ENCODE measurements at regions not wholly inside any gene's neighbourhood (a gene's known extent, or its start where the extent isn't known, plus 50 kb on each side); places are given as distances from the start of the nearest gene placed in this dataset.

DNA sequence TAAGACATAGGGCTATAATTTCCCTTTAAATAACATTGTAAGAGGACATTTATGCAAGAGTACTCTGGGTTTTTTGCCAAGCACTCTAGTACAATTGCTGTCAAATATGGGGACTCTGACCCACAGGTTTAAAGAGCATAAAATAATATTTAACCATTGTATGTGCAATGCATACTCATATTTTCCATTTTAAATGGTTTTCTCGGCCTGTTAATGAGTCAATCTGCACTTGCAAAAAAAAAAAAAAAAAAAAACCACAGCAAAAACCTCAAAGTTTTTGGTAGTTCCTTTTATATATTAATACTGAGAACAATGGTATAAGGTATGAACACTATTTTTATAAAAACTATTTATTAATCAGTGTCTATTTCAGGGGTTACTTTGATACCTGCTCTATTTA lies 304.0 kb upstream of the CBLB start:
- Histone ChIP-seq H3K27ac (no peak overlapping the region), H3K4me3 (no peak overlapping the region)
- TF ChIP-seq, protein P1, sequence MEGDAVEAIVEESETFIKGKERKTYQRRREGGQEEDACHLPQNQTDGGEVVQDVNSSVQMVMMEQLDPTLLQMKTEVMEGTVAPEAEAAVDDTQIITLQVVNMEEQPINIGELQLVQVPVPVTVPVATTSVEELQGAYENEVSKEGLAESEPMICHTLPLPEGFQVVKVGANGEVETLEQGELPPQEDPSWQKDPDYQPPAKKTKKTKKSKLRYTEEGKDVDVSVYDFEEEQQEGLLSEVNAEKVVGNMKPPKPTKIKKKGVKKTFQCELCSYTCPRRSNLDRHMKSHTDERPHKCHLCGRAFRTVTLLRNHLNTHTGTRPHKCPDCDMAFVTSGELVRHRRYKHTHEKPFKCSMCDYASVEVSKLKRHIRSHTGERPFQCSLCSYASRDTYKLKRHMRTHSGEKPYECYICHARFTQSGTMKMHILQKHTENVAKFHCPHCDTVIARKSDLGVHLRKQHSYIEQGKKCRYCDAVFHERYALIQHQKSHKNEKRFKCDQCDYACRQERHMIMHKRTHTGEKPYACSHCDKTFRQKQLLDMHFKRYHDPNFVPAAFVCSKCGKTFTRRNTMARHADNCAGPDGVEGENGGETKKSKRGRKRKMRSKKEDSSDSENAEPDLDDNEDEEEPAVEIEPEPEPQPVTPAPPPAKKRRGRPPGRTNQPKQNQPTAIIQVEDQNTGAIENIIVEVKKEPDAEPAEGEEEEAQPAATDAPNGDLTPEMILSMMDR (IDR thresholded peaks at IDR 0.05), result no peak
- no peak for DNase-seq (ENCODE audit: low spot score)

DNA sequence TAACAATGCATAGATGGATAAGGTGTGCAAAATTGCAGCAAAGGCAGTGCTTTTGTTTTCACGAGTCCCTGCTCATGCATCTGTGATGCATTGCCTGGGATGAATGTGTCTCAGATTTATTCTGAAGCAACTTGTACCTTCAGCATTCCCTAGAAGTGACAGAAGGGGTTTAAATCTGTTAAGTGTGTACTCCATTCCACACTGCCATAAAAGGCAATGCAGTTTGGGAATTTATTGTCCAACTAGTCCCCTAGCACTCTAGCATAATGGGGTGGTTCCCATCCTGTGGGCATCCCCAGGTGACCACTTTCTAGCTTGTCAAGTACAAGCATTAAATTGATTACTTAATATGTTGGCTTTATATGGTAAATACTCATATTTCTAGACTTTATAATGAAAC lies 306.5 kb upstream of the CBLB start:
- H3K27ac ChIP-seq, result no peak overlapping the region
- no peak overlapping the region for H3K4me3 ChIP-seq
- no peak for DNase-seq (ENCODE audit: low spot score)
- TF ChIP-seq, protein P1 (IDR thresholded peaks at IDR 0.05), result no peak

DNA sequence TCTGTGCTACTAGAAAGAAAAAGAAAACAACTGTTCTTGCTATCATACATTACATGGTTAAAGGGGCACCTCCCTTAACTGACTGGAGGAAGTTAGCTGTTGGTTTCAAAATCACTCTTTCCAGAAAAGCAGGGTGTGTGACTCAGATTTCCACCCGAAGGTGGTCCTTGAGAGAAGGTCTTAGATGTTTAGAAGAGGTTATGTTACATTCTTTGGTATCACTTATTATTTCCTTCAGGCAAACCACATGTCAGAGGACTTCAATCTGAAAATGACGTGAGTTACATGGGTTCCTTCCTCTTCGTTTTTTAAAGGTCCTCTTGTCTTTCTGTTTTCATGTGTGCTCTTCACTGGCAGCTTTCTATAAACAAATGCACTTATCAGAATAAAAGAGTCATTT lies 307.9 kb upstream of the CBLB start:
- H3K27ac ChIP-seq, result no peak overlapping the region
- H3K4me3 ChIP-seq, result peak overlapping the region; percentile 33
- TF ChIP-seq, protein P1 (IDR thresholded peaks at IDR 0.05), result no peak
- no peak for DNase-seq (ENCODE audit: low spot score)

DNA sequence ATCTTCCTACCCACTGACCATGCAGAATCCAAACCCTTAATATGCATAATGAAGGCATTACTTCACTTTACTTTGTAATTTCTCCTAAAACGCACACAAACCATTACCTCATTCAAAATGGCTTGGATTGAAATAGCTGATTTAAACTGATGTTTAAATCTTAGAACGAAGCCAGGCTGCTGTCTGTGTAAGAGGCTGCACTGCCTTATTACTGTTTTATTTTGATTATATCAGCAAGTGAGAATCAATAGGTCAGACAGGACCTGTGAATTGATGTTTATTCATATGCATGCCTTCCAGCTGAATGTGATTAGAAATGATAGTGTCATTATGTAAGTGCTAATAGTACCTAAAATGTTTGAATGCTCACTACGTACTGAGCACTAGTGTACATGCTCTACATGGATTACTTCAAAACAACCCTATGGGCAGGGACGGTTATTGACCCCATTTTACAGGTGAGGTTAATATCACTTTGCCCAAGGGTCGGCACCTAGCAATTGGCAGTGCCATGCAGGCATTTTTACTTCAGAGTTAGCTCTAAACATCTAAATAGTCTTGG lies 314.2 kb upstream of the CBLB start:
- H3K4me3 ChIP-seq, result no peak overlapping the region
- TF ChIP-seq, protein P1 (IDR thresholded peaks at IDR 0.05), result no peak
- no peak overlapping the region for H3K27ac ChIP-seq
- DNase-seq (ENCODE audit: low spot score), result no peak

DNA sequence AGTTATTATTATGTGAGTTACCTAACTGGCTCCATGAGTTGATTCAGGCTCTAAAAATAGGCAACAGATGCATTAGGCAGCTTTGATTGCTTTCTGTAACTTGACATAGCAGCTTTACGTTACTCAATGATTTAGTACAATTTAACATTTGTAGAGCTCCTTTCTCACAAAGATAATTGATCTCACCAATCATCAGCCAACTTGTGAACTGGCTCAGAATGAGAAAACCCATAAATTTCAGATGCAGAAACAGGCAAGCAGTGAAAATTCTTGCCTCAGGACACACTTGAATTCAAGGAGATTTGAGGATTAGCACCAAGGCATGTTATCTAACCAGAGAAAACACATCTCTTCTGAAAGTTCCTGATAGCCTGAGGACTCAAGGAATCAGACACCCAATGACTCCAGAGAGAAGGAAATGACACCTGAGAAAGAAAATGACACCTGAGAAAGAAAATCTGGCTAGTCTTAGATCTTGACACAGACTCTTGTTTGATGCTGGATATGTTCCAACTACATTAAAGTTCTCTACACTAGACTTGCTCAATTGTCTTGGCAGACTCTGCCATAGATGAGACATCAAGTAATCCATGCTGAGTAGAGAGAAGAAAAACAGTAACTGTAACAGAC lies 315.1 kb upstream of the CBLB start:
- Histone ChIP-seq H3K27ac (no peak overlapping the region), H3K4me3 (no peak overlapping the region)
- TF ChIP-seq, protein P1 (IDR thresholded peaks at IDR 0.05), result no peak
- DNase-seq (ENCODE audit: low spot score), result no peak

DNA sequence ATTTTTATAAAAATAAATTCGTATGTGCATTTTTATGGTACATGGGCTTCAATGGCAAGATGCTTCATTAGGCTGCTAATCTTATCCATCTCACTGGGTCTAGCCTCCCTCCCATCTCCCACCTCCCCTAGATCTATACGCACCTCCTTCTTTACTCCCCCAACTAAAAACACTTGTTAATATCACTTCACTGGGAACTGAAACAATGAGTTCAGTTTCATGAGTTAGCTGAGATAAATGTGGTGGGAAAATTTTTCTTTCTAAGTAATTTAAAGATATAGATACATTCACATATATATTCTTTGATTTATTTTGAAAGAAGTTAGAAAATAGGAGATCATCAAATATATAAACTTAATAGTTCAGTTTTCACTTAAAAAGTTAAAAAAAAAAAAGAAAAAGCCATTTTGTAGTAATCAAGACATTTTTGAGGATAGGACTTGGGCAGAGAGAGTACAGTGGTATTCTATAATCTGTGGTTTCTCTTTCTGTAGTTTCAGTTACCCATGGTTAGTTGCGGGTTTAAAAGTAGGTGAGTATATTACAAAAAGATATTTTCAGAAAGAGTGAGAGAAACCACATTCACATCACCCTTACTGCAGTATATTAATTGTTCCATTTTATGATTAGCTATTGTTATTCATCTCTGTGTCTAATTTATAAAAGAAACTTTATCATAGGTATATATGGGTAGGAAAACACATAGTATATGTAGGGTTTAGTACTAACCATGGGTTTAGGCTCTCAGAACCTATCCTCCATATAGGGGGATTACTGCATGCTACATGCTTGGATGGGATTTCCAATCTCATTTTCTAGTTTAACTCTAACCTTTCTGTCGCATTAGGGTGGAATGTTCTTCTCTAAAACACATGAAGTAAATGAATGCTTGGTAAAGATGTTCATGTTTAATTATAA lies 316.0 kb upstream of the CBLB start:
- no peak overlapping the region for H3K4me3 ChIP-seq
- no peak for DNase-seq (ENCODE audit: low spot score)
- H3K27ac ChIP-seq, result no peak overlapping the region
- TF ChIP-seq, protein P1 (IDR thresholded peaks at IDR 0.05), result no peak
